ENCODE measurements at regions not wholly inside any gene's neighbourhood (a gene's known extent, or its start where the extent isn't known, plus 50 kb on each side); places are given as distances from the start of the nearest gene placed in this dataset.

- 78% methylated on average over 37 of the region's 37 CpGs for WGBS
- Histone ChIP-seq H3K4me3 (ENCODE audit: low read depth in 1 of 3, low read length in 3 of 3) (no peak overlapping the region), H3K36me3 (ENCODE audit: control insufficient read depth in 4 of 4, insufficient read depth in 3 of 4, low read depth in 1 of 4, low read length in 3 of 4) (no peaks in the 10 kb centered on the region), H3K27ac (ENCODE audit: low read depth in 1 of 2, low read length in 2 of 2) (no peak overlapping the region), H3K4me1 (ENCODE audit: control insufficient read depth in 4 of 4, insufficient read depth in 4 of 4, low read length in 3 of 4) (no peaks in the 10 kb centered on the region), H3K9ac (ENCODE audit: low read depth in 1 of 2, low read length in 2 of 2) (no peak overlapping the region), H3K9me3 (ENCODE audit: control insufficient read depth in 4 of 4, low read length in 3 of 4) (peaks cover 0 to 1% (median 0%) of the 10 kb centered on the region in 4 donors), H3K27me3 (ENCODE audit: control insufficient read depth in 4 of 4, insufficient read depth in 4 of 4, low read length in 3 of 4) (peaks cover 0 to 2% (median 0%) of the 10 kb centered on the region in 4 donors)
- TF ChIP-seq CTCF (IDR thresholded peaks at IDR 0.05; ENCODE audit: low read depth, low read length, missing input control) (no peak), JUND (IDR thresholded peaks at IDR 0.05) (no peak), GABPA (IDR thresholded peaks at IDR 0.05 in 1 of 2, conservative IDR thresholded peaks at IDR 0.05 in 1 of 2) (no peak), RXRA (IDR thresholded peaks at IDR 0.05) (no peak), TAF1 (conservative IDR thresholded peaks at IDR 0.05) (no peak), NR2F2 (IDR thresholded peaks at IDR 0.05) (no peak), HNF4A (conservative IDR thresholded peaks at IDR 0.05) (no peak), ATF3 (IDR thresholded peaks at IDR 0.05) (no peak)
- TF ChIP-seq, protein P1, sequence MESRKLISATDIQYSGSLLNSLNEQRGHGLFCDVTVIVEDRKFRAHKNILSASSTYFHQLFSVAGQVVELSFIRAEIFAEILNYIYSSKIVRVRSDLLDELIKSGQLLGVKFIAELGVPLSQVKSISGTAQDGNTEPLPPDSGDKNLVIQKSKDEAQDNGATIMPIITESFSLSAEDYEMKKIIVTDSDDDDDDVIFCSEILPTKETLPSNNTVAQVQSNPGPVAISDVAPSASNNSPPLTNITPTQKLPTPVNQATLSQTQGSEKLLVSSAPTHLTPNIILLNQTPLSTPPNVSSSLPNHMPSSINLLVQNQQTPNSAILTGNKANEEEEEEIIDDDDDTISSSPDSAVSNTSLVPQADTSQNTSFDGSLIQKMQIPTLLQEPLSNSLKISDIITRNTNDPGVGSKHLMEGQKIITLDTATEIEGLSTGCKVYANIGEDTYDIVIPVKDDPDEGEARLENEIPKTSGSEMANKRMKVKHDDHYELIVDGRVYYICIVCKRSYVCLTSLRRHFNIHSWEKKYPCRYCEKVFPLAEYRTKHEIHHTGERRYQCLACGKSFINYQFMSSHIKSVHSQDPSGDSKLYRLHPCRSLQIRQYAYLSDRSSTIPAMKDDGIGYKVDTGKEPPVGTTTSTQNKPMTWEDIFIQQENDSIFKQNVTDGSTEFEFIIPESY (IDR thresholded peaks at IDR 0.05), result no peak
- TF ChIP-seq, protein P2, sequence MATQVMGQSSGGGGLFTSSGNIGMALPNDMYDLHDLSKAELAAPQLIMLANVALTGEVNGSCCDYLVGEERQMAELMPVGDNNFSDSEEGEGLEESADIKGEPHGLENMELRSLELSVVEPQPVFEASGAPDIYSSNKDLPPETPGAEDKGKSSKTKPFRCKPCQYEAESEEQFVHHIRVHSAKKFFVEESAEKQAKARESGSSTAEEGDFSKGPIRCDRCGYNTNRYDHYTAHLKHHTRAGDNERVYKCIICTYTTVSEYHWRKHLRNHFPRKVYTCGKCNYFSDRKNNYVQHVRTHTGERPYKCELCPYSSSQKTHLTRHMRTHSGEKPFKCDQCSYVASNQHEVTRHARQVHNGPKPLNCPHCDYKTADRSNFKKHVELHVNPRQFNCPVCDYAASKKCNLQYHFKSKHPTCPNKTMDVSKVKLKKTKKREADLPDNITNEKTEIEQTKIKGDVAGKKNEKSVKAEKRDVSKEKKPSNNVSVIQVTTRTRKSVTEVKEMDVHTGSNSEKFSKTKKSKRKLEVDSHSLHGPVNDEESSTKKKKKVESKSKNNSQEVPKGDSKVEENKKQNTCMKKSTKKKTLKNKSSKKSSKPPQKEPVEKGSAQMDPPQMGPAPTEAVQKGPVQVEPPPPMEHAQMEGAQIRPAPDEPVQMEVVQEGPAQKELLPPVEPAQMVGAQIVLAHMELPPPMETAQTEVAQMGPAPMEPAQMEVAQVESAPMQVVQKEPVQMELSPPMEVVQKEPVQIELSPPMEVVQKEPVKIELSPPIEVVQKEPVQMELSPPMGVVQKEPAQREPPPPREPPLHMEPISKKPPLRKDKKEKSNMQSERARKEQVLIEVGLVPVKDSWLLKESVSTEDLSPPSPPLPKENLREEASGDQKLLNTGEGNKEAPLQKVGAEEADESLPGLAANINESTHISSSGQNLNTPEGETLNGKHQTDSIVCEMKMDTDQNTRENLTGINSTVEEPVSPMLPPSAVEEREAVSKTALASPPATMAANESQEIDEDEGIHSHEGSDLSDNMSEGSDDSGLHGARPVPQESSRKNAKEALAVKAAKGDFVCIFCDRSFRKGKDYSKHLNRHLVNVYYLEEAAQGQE (IDR thresholded peaks at IDR 0.05), result no peak
- no peak for DNase-seq (ENCODE audit: low spot score)
These were observed 122.7 kb downstream of the PAPOLA start for GRCh38 chr14:96624661-96625425.

GRCh38 chr14:96625426-96625985 lies 123.3 kb downstream of the PAPOLA start:
- Histone ChIP-seq H3K9ac (ENCODE audit: low read depth in 1 of 2, low read length in 2 of 2) (no peak overlapping the region), H3K27ac (ENCODE audit: low read depth in 1 of 2, low read length in 2 of 2) (no peak overlapping the region), H3K4me1 (ENCODE audit: control insufficient read depth in 4 of 4, insufficient read depth in 4 of 4, low read length in 3 of 4) (no peaks in the 10 kb centered on the region), H3K9me3 (ENCODE audit: control insufficient read depth in 4 of 4, low read length in 3 of 4) (peaks cover 0 to 6% (median 0%) of the 10 kb centered on the region in 4 donors), H3K27me3 (ENCODE audit: control insufficient read depth in 4 of 4, insufficient read depth in 4 of 4, low read length in 3 of 4) (peaks cover 0 to 2% (median 0%) of the 10 kb centered on the region in 4 donors), H3K36me3 (ENCODE audit: control insufficient read depth in 4 of 4, insufficient read depth in 3 of 4, low read depth in 1 of 4, low read length in 3 of 4) (no peaks in the 10 kb centered on the region), H3K4me3 (ENCODE audit: low read depth in 1 of 3, low read length in 3 of 3) (no peak overlapping the region)
- no peak for TF ChIP-seq FOXA2 (IDR thresholded peaks at IDR 0.05)
- TF ChIP-seq JUND (IDR thresholded peaks at IDR 0.05), result no peak
- TF ChIP-seq, protein P2 (IDR thresholded peaks at IDR 0.05), result no peak
- no peak for TF ChIP-seq ATF3 (IDR thresholded peaks at IDR 0.05)
- no peak for TF ChIP-seq GABPA (IDR thresholded peaks at IDR 0.05 in 1 of 2, conservative IDR thresholded peaks at IDR 0.05 in 1 of 2)
- TF ChIP-seq NR2F2 (IDR thresholded peaks at IDR 0.05), result no peak
- no peak for TF ChIP-seq TAF1 (conservative IDR thresholded peaks at IDR 0.05)
- no peak for TF ChIP-seq FOXA1 (IDR thresholded peaks at IDR 0.05)
- DNase-seq (ENCODE audit: low spot score), result no peak
- WGBS, result 72% methylated on average over 22 of the region's 22 CpGs
